ENCODE measurements at regions not wholly inside any gene's neighbourhood (a gene's known extent, or its start where the extent isn't known, plus 50 kb on each side); places are given as distances from the start of the nearest gene placed in this dataset.

DNA sequence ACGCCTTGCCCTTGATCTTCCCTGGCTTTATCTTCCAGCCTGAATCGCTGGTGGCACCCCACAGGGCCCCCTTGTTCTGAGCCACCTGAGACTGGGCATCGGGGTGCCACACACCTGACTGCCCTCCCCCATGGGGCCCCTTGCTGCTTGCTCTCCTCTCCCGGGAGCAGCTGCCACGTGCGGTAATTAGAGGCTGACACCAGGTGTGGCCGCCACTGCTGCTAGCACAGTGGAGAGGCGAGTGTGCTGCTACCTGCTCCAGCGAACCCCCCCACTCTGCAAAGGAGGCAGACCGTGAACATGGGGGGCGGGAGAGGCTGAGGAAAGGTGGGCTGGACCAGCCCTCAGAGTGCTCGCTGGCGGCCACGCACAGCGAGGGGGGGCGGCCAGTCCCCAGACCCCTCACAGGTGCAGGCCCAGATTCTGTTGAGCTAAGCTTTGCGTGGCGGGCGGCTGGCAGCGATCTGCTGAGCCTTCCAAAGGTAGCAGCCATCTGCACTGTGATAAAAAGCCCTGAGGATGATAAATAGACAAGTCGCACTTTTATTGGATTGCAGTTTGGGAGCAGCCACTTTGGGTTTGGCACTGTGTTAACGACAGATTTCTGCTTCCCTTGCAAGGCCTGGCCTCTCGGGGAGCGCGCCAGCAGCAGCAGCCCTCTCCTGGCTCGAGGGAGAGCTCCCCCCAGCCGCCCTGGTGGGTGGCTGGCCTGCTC lies 167.9 kb upstream of the GSE1 start:
- Histone ChIP-seq H3K9ac (ENCODE audit: extremely low read depth, insufficient read length, low read length) (no peak overlapping the region), H3K27me3 (ENCODE audit: insufficient read depth, low read length) (no peaks in the 10 kb centered on the region)

More for the DNA sequence above, 167.9 kb upstream of the GSE1 start:
- no peak overlapping the region for H4K91ac ChIP-seq (ENCODE audit: insufficient read length, low read depth, low read length)
- H2AK5ac ChIP-seq (ENCODE audit: insufficient read length, low read length): no peak overlapping the region
- H3K56ac ChIP-seq (ENCODE audit: insufficient read length, low read depth, low read length): no peak overlapping the region
- H2BK120ac ChIP-seq (ENCODE audit: low read depth, low read length, poor library complexity, severe bottlenecking): no peak overlapping the region
- Mint-ChIP-seq H3K4me3 (peak overlapping the region in 1 of 2 experiments; percentile 14; a peak in 1 of 5 replicates), H3K36me3 (ENCODE audit: insufficient read depth in 1 of 3, low read depth in 3 of 3) (no peaks in the 10 kb centered on the region; a peak in 2 of 7 replicates), H3K4me1 (peaks cover 18 to 33% of the 10 kb centered on the region in 2 experiments), H3K27me3 (ENCODE audit: low read depth) (peaks cover 11% of the 10 kb centered on the region), H3K27ac (no peak overlapping the region), H3K9me3 (no peaks in the 10 kb centered on the region)
- no peak overlapping the region; the same call in 1 of the 2 replicates for H3K14ac ChIP-seq (ENCODE audit: insufficient read depth, low read length)
- no peak overlapping the region for H3K4me2 ChIP-seq (ENCODE audit: insufficient read depth, insufficient read length, low read length)
- H2BK5ac ChIP-seq (ENCODE audit: insufficient read length, low read length): no peak overlapping the region
- H4K5ac ChIP-seq (ENCODE audit: insufficient read length, low read depth, low read length): no peak overlapping the region
- H3T11ph ChIP-seq (ENCODE audit: low read length): no peak overlapping the region
- H4K20me1 ChIP-seq (ENCODE audit: control insufficient read depth, insufficient read depth, insufficient read length): peaks cover 6% of the 10 kb centered on the region
- no peak overlapping the region for H3K23ac ChIP-seq (ENCODE audit: insufficient read length, low read depth, low read length)
- DNase-seq: peak; percentile 68
- no peak overlapping the region for H2BK12ac ChIP-seq (ENCODE audit: insufficient read length, low read depth, low read length)
- no peaks in the 10 kb centered on the region for H3K79me2 ChIP-seq (ENCODE audit: insufficient read depth, low read length)
- no peak overlapping the region for H2AFZ ChIP-seq (ENCODE audit: low read length)
- H3K4me1 ChIP-seq (ENCODE audit: insufficient read depth, low read length): peaks cover 1% of the 10 kb centered on the region; the same call in 1 of the 2 replicates
- H2BK15ac ChIP-seq (ENCODE audit: low read depth, low read length): no peak overlapping the region
- H3K4ac ChIP-seq (ENCODE audit: low read depth, low read length): no peak overlapping the region
- H3K27ac ChIP-seq (ENCODE audit: insufficient read length, low read depth, low read length): no peak overlapping the region
- no peak overlapping the region for H2BK20ac ChIP-seq (ENCODE audit: low read depth, low read length, poor library complexity, severe bottlenecking)
- H3K23me2 ChIP-seq (ENCODE audit: insufficient read length, low read depth, low read length, poor library complexity, severe bottlenecking): no peaks in the 10 kb centered on the region
- no peaks in the 10 kb centered on the region for H3K9me3 ChIP-seq (ENCODE audit: control insufficient read depth, low read depth, low read length)
- H3K79me1 ChIP-seq (ENCODE audit: insufficient read depth, low read depth, low read length, poor library complexity, severe bottlenecking): no peaks in the 10 kb centered on the region
- no peak overlapping the region for H3K18ac ChIP-seq (ENCODE audit: insufficient read length, low read depth, low read length)
- no peak overlapping the region for H4K8ac ChIP-seq (replicated peaks; ENCODE audit: insufficient read length, low read depth, low read length)
- WGBS (ENCODE audit: extremely low coverage, insufficient read length, low lambda C conversion rate): no CpG with 5 or more reads among the region's 27 CpGs
- TF ChIP-seq, protein P1, sequence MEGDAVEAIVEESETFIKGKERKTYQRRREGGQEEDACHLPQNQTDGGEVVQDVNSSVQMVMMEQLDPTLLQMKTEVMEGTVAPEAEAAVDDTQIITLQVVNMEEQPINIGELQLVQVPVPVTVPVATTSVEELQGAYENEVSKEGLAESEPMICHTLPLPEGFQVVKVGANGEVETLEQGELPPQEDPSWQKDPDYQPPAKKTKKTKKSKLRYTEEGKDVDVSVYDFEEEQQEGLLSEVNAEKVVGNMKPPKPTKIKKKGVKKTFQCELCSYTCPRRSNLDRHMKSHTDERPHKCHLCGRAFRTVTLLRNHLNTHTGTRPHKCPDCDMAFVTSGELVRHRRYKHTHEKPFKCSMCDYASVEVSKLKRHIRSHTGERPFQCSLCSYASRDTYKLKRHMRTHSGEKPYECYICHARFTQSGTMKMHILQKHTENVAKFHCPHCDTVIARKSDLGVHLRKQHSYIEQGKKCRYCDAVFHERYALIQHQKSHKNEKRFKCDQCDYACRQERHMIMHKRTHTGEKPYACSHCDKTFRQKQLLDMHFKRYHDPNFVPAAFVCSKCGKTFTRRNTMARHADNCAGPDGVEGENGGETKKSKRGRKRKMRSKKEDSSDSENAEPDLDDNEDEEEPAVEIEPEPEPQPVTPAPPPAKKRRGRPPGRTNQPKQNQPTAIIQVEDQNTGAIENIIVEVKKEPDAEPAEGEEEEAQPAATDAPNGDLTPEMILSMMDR (conservative IDR thresholded peaks at IDR 0.05): peak; percentile 36; the same call in 2 of the 3 replicates

Measured in H9 (cell line).